Ovary (tissue), 3 donors: ENCODE measurements at regions not wholly inside any gene's neighbourhood (a gene's known extent, or its start where the extent isn't known, plus 50 kb on each side); places are given as distances from the start of the nearest gene placed in this dataset.

Source experiments
- EP300 ChIP-seq: sonication (generic); formaldehyde crosslinking; IDR thresholded peaks from one replicate; pipeline ENCODE4 v1.6.1; 2017; ENCODE audit warnings: antibody characterized with exemption
- POLR2A ChIP-seq: fragments of 450-650 bp; IDR thresholded peaks from one replicate; pipeline ENCODE4 v1.6.1; 2017; ENCODE audit warnings: antibody characterized with exemption, mild to moderate bottlenecking, moderate library complexity
- TF ChIP-seq, protein P1 (sequence below), 3 donors: fragments of 450-650 bp in 2 of 3; fragments of 200-600 bp in 1 of 3; IDR thresholded peaks; one replicate each; pipeline versions ENCODE4 v1.5.1 to v1.8.0; 2016 to 2022; ENCODE audit warnings: antibody characterized with exemption in 3 of 3, mild to moderate bottlenecking in 1 of 3
- donor health status: DM: no; HTN: no; CAD: no.

- TF ChIP-seq POLR2A = no peak
- TF ChIP-seq, protein P1, sequence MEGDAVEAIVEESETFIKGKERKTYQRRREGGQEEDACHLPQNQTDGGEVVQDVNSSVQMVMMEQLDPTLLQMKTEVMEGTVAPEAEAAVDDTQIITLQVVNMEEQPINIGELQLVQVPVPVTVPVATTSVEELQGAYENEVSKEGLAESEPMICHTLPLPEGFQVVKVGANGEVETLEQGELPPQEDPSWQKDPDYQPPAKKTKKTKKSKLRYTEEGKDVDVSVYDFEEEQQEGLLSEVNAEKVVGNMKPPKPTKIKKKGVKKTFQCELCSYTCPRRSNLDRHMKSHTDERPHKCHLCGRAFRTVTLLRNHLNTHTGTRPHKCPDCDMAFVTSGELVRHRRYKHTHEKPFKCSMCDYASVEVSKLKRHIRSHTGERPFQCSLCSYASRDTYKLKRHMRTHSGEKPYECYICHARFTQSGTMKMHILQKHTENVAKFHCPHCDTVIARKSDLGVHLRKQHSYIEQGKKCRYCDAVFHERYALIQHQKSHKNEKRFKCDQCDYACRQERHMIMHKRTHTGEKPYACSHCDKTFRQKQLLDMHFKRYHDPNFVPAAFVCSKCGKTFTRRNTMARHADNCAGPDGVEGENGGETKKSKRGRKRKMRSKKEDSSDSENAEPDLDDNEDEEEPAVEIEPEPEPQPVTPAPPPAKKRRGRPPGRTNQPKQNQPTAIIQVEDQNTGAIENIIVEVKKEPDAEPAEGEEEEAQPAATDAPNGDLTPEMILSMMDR (IDR thresholded peaks at IDR 0.05) = no peak
- no peak for TF ChIP-seq EP300
Observed at GRCh38 chr3:167187221-167187620, 192.9 kb downstream of the ZBBX start.
